B cell (primary cell): ENCODE measurements at regions not wholly inside any gene's neighbourhood (a gene's known extent, or its start where the extent isn't known, plus 50 kb on each side); places are given as distances from the start of the nearest gene placed in this dataset.

Source experiments
- CTCF ChIP-seq: fragments of 200-600 bp; IDR thresholded peaks from one replicate; pipeline ENCODE4 v1.8.0; 2022; ENCODE audit warnings: antibody characterized with exemption, mild to moderate bottlenecking
- EZH2 ChIP-seq: IDR thresholded peaks from 2 replicates; pipeline ENCODE4 v1.6.1; 2012; ENCODE audit warnings: borderline replicate concordance, low read depth, mild to moderate bottlenecking, moderate library complexity, low read length; ENCODE audit not compliant: insufficient read depth, poor library complexity, severe bottlenecking

- no peak for TF ChIP-seq CTCF
- TF ChIP-seq EZH2 = no peak
These were observed 144.0 kb upstream of the IRX3 start for GRCh38 chr16:54430491-54431030.
